Fibroblast of the conjunctiva (primary cell): ENCODE measurements at regions not wholly inside any gene's neighbourhood (a gene's known extent, or its start where the extent isn't known, plus 50 kb on each side); places are given as distances from the start of the nearest gene placed in this dataset.
A peak's percentile ranks its signal among the peaks of the same experiment; 100 is the strongest.
"Not testable (repeated sequence)": the region's sequence is repeated elsewhere in the genome, so short reads cannot be mapped to it uniquely, and the experiment has no call there.

Experiments
- DNase-seq: peaks from one replicate; pipeline ENCODE4 v3.0.0-alpha.2; 2010; ENCODE audit warnings: low read depth

DNA sequence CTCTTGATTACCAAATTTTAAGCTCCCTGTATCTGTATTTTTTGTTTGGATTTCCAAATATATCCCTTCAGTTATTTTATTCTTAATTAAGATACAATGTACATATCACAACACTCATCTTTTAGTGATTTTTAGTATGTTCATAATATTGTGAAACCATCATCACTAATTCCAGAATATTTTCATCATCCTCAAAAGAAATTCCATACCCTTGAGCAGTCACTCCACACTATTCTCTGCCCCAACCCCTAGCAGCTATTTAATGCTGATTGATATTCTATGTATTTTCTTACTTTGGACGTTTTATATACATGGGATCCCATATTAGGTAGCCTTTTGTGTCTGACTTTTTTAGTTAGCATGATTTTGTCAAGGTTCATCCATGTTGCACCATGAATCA lies 127.4 kb upstream of the SLC8A1 start:
- DNase-seq: no peak

- no peak for DNase-seq
These were observed 132.5 kb upstream of the SLC8A1 start for GRCh38 chr2:40584432-40584831.

DNA sequence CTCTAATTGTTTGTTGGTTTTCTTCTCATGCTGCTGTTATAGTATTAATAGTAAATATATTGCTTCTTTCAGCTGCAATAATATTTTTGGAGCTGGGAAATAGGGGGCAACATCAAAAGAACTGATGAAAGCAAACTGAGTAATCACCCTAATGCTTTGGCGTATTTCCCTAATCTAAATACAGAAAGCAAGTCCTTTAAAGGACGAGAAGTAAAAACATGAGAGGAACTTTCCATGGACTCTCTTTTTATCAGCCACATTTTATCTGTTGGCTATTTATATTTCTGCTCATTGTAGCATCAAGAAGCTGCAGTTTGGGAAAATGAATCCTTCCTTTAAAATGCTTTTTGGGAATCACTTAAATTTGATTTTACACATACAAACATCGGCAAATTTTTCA lies 139.9 kb upstream of the SLC8A1 start:
- DNase-seq: no peak

DNA sequence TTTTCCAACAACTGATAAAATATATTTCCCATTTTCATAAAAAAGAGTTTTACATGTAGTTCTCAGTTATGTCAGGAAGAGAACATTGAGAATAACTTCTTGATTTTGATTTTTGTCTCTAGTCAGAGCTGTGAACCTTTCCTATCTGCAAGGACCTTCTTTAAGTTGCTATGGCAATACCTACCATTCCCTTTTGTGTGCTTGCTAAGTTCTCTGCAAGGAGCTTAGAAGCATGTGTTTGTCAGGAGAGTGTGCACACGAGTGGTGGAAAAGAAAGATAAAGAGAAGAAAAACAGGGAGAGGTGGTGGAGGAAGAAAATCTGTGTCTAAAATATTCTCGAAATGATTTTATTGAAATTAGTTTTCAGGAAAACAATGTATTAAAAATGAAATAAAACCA lies 140.3 kb upstream of the SLC8A1 start:
- no peak for DNase-seq

- DNase-seq: no peak
These were observed 155.0 kb upstream of the SLC8A1 start for GRCh38 chr2:40606862-40607261.

DNA sequence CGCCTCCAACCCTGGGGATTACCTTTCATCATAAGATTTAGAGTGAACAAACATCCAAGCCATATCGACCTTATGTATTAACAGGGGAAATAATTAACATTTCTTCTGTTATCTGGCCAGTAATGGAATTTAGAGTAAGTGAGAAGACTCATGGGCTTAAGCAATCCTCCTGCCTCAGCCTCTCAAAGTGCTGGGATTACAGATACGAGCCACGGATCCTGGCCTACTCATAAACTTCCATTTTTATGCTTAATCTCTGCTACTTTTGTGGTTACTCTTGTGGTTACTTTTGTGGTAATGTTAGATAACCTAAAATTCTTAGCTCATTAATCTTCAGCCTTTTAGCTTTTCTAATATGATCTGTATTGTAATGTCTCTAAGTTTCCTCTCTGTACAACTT lies 159.3 kb upstream of the SLC8A1 start:
- DNase-seq: no peak

- DNase-seq: peak; percentile 33
These were observed 174.0 kb upstream of the SLC8A1 start for GRCh38 chr2:40625849-40626248.

DNA sequence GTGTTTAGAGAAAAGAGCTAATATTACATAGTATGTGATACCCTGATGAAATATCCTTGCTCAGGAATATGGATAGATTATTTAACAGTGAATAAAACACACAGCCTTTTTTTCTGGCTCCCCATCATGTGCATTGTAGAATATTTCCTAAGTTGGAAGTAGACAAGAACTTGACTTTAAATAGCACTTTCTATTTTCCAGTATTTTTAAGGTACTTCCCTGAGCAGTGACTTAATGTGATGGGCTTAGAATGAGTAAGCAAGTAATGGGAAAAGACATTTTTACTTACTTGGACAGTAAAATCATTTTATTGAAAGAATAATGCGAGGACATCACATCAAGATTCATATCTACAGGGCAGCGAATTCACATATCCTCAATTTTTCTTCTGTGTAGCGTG lies 176.7 kb upstream of the SLC8A1 start:
- DNase-seq: no peak

GRCh38 chr2:40629768-40630434 lies 178.0 kb upstream of the SLC8A1 start:
- no peak for DNase-seq

GRCh38 chr2:40639320-40639719 lies 187.4 kb upstream of the SLC8A1 start:
- no peak for DNase-seq

GRCh38 chr2:40642237-40642636 lies 190.3 kb upstream of the SLC8A1 start:
- peak; percentile 23 for DNase-seq

- DNase-seq: no peak
These were observed 190.8 kb upstream of the SLC8A1 start for GRCh38 chr2:40642726-40643125.

DNA sequence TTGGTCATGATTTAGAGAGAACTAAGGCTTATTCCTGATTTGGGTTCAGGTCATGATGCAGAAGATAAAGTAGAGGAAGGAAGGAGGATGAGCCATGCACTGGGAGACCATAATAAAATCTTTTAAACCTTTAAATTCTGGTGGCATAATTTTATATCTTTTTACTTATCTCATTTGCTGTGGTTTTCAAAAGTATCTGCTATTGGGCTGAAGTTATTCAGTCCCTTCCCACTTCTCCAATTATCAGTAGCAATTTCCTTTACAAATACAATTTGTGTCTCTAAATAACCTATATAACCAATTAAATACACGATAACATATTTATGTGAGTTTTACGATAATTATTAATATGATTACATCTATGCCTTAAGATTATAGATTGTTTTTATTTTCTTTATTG lies 194.8 kb upstream of the SLC8A1 start:
- DNase-seq: no peak

- DNase-seq: no peak
These were observed 200.3 kb upstream of the SLC8A1 start for GRCh38 chr2:40652155-40652554.

- DNase-seq: no peak
These were observed 201.9 kb upstream of the SLC8A1 start for GRCh38 chr2:40653829-40654228.

DNA sequence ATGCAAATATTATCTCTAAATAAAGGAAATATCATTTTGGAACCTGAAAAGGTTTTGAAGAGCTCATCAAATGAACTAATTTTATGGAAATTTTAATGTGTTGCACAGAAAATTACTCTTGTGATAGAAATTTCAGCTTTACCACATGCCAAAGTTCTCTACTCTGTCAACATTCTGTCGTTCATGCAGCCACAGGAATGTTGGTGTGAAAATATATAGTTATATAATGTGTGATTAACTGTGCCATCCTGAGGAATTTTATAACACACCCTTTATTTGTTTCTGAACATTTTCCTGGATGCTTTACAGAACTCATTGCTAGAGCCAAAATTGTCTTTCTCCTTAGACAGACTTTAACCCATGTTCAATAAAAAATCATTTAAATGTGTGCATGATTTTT lies 202.5 kb upstream of the SLC8A1 start:
- DNase-seq: no peak

GRCh38 chr2:40658941-40659340 lies 207.1 kb upstream of the SLC8A1 start:
- no peak for DNase-seq

DNA sequence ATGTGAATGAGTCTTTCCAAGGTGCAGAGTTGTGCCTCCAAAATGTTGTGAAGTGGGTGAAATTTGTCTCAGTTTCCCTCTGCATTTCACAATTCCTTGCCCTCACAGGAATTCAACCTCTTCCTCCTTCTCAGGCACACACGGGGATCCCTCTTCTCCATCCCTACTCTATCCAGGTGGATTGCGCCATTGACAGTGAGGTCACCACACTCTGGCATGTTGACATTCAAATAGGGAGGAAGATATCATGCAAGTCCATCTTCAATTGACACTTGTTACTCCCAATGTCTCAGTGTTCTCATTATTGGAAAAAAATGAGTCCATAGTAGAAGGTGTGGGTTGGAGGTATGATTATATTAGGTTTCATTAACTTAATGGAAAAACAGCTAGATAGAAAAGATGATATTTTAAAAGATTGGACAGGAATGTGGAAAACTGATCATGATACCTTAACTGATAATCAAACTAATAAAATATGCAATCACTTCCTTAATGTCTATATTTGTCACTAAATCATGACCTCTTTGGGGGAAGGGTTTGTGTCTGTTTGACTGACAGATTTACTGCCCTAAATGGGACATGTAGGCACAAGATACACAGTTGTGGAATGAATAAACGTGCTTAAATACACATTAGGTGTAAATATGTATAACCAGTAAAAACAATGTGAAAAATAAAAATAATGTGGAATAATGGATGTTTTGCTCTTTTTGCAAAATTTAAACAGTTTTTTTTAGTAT lies 213.8 kb upstream of the SLC8A1 start:
- no peak for DNase-seq

DNA sequence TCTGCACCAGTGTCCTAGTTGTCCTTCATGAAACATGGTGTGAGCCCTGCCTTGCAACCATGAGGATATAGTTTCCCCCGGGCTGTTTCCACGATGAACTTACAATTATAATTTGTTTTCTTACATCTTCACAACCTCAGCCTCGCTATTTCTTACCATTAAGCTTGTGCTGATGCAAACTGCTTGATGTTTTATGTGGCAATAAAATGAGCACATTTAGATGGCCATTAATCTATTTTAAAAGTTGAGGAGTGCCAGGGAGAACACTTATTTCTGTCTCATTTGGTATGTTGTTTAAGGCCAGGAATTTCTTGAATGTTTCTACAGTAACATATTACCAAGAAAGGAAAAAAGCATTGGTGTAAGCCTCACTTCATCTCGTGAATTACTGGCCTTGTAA lies 214.5 kb upstream of the SLC8A1 start:
- no peak for DNase-seq

- peak; percentile 55 for DNase-seq
These were observed 216.5 kb upstream of the SLC8A1 start for GRCh38 chr2:40668425-40668824.

- not testable (repeated sequence) for DNase-seq
These were observed 224.4 kb upstream of the SLC8A1 start for GRCh38 chr2:40676134-40676790.

DNA sequence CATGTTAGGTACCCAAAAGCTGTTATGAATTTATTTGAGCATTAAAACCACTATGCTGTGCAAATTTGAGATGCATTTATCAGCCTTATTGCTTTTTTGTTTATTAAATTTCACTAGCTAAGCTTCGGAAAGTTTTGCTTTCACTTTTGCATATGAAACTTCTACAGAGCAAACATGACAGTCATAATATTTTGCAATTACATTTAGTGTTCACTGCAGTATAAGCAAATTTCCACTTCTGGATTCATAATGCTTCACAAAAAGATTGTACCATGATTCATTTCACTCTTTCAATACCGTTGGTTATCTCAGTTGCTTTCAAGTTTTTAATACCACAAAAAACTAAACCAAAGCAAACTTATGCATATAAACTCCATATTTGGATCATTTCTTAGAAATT lies 228.7 kb upstream of the SLC8A1 start:
- no peak for DNase-seq

DNA sequence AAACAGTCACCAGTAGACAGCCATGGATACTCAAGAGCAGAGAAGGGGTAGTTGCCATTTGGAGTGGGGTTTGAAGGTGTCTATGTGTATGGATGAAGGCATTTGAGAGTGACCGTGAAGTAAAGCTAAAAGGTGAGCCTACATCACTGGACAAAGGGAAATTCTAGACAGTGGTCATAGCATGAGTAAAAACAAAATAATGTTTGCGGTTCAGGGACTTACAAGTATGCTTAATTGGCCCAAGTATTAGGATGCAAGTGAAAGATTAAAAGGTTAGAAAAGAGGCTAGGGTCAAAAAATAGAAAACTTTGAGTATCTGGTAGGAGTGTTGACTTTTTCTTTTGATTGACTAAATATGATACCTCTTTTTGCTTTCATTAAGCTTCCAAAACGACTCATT lies 238.1 kb upstream of the SLC8A1 start:
- no peak for DNase-seq
